DND-41 (cell line): ENCODE measurements at regions not wholly inside any gene's neighbourhood (a gene's known extent, or its start where the extent isn't known, plus 50 kb on each side); places are given as distances from the start of the nearest gene placed in this dataset.

Source experiments
- CTCF ChIP-seq: IDR thresholded peaks from 2 replicates; pipeline ENCODE4 v1.5.1; 2012; ENCODE audit warnings: borderline replicate concordance, low read length, moderate library complexity, mild to moderate bottlenecking; ENCODE audit not compliant: poor library complexity, severe bottlenecking; ENCODE audit errors: extremely low read depth
- EZH2 ChIP-seq: IDR thresholded peaks from 3 replicates; pipeline ENCODE4 v1.6.1; 2012; ENCODE audit warnings: borderline replicate concordance, low read depth, mild to moderate bottlenecking, moderate library complexity, low read length, inconsistent platforms; ENCODE audit not compliant: severe bottlenecking

- TF ChIP-seq CTCF (no peak), EZH2 (no peak)
Observed at GRCh38 chr6:156430386-156430785, 346.8 kb upstream of the ARID1B start.
